ENCODE measurements at regions not wholly inside any gene's neighbourhood (a gene's known extent, or its start where the extent isn't known, plus 50 kb on each side); places are given as distances from the start of the nearest gene placed in this dataset.

DNA sequence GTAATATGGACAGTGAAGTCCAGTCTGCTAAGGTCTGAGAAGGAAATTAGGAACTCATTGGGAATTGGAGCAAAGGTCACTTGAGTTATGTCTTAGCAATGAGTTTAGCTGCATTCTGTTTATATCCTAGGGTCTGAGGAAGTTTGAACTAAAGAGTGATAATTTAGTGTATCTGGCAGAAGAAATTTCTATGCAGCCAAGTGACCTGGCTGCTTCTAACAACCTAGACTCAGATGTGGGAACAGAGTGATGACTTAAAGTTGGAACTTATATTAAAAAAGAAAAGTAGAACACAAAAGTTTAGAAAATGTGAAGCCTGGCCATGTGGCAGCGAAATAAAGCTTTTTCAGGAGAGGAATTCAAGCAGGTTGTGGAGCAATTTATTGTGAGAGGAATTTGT is 106.2 kb downstream of the PRDM9 start:
- H3K4me3 ChIP-seq (ENCODE audit: low read depth, low read length): no peak overlapping the region
- H3K36me3 ChIP-seq: no peaks in the 10 kb centered on the region
- no peaks in the 10 kb centered on the region for H3K9me3 ChIP-seq (ENCODE audit: severe bottlenecking)
- H3K27me3 ChIP-seq (ENCODE audit: insufficient read depth, low read depth, severe bottlenecking): no peaks in the 10 kb centered on the region
- TF ChIP-seq, protein P1, sequence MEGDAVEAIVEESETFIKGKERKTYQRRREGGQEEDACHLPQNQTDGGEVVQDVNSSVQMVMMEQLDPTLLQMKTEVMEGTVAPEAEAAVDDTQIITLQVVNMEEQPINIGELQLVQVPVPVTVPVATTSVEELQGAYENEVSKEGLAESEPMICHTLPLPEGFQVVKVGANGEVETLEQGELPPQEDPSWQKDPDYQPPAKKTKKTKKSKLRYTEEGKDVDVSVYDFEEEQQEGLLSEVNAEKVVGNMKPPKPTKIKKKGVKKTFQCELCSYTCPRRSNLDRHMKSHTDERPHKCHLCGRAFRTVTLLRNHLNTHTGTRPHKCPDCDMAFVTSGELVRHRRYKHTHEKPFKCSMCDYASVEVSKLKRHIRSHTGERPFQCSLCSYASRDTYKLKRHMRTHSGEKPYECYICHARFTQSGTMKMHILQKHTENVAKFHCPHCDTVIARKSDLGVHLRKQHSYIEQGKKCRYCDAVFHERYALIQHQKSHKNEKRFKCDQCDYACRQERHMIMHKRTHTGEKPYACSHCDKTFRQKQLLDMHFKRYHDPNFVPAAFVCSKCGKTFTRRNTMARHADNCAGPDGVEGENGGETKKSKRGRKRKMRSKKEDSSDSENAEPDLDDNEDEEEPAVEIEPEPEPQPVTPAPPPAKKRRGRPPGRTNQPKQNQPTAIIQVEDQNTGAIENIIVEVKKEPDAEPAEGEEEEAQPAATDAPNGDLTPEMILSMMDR (IDR thresholded peaks at IDR 0.05; ENCODE audit: low read depth, low read length): no peak
- no peak overlapping the region for H3K27ac ChIP-seq
- DNase-seq: no peak

DNA sequence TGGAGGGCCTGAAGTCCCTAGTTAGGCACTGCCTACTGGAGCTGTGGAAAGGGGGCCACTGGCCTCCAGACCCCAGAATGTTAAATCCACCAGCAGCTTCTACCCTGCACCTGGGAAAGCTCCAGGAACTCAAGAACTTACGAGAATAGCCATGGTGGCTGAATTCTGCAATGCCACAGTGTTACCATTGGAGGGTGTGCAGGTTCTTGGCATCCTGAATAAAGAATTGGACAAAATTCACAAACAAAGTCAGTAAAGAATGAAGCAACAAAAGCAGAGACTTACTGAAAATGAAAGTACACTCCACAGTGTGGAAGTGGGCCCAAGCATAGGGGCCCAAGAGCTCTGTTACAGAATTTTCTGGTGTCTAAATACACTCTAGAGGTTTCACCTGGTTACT is 107.0 kb downstream of the PRDM9 start:
- DNase-seq: no peak
- Histone ChIP-seq H3K9me3 (ENCODE audit: severe bottlenecking) (no peaks in the 10 kb centered on the region), H3K27me3 (ENCODE audit: insufficient read depth, low read depth, severe bottlenecking) (no peaks in the 10 kb centered on the region), H3K27ac (no peak overlapping the region), H3K36me3 (no peaks in the 10 kb centered on the region), H3K4me3 (ENCODE audit: low read depth, low read length) (no peak overlapping the region)
- TF ChIP-seq, protein P1 (IDR thresholded peaks at IDR 0.05; ENCODE audit: low read depth, low read length): no peak

DNA sequence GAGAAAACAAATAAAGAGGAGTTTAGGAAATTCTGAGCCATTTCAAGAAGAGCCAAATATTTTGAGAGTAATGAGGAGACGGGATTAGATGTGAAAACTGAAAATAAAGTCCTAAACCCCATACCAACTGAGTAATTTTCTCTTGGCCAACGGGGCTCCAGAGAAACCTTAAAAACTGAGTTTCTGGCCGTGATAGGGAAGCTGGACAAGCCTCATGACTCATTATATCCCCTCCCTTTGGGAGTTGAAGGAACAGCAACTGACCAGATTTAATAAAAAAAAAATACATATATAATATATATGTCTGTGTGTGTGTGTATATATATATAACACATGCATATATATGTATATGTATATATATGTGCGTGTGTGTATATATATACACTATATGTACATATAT is 119.6 kb downstream of the PRDM9 start:
- H3K9me3 ChIP-seq (ENCODE audit: severe bottlenecking): no peaks in the 10 kb centered on the region
- H3K36me3 ChIP-seq: no peaks in the 10 kb centered on the region
- no peak overlapping the region for H3K27ac ChIP-seq
- DNase-seq: no peak
- no peaks in the 10 kb centered on the region for H3K27me3 ChIP-seq (ENCODE audit: insufficient read depth, low read depth, severe bottlenecking)
- TF ChIP-seq, protein P1 (IDR thresholded peaks at IDR 0.05; ENCODE audit: low read depth, low read length): no peak
- H3K4me3 ChIP-seq (ENCODE audit: low read depth, low read length): no peak overlapping the region

DNA sequence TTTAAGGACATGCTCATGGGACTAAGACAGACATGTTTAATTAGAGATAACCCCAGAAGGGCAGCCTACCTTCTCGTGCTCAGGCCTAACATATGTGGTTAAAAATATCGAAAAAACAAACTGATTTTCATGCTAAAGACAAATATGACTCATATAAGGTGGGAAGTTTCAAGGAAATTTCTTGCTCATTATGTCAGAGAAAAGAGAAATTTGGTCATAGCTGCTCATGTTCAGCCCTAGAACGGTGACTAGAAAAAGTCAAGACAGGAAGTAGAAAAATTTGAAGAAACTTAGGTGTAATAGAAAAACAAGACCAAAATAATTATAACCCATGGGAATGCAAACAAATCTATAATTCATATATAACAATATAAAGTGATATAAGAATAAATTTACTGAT is 120.6 kb downstream of the PRDM9 start:
- Histone ChIP-seq H3K4me3 (ENCODE audit: low read depth, low read length) (no peak overlapping the region), H3K27me3 (ENCODE audit: insufficient read depth, low read depth, severe bottlenecking) (no peaks in the 10 kb centered on the region), H3K36me3 (no peaks in the 10 kb centered on the region), H3K9me3 (ENCODE audit: severe bottlenecking) (no peaks in the 10 kb centered on the region), H3K27ac (no peak overlapping the region)
- TF ChIP-seq, protein P1 (IDR thresholded peaks at IDR 0.05; ENCODE audit: low read depth, low read length): no peak
- no peak for DNase-seq

DNA sequence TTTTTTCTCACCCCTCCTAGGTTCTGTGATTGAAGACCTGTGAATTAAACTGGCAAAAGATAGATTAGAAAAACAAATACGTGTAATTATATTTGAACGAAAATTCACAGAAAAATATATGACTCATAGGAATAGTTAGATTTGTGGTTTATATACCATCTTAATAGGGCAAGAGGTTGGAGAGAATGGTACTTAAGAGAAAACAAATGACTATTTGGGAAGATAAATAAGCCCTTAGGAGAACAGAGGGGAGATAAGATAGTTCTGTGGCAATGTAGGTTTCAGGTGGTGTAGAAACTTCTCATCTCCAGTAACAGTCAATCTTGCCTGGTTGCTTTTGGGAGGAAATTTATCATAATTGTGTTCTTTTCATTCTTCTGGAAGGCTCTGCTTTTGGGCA is 122.0 kb downstream of the PRDM9 start:
- no peaks in the 10 kb centered on the region for H3K9me3 ChIP-seq (ENCODE audit: severe bottlenecking)
- no peak for DNase-seq
- TF ChIP-seq, protein P1 (IDR thresholded peaks at IDR 0.05; ENCODE audit: low read depth, low read length): no peak
- H3K4me3 ChIP-seq (ENCODE audit: low read depth, low read length): no peak overlapping the region
- H3K36me3 ChIP-seq: no peaks in the 10 kb centered on the region
- no peak overlapping the region for H3K27ac ChIP-seq
- no peaks in the 10 kb centered on the region for H3K27me3 ChIP-seq (ENCODE audit: insufficient read depth, low read depth, severe bottlenecking)

DNA sequence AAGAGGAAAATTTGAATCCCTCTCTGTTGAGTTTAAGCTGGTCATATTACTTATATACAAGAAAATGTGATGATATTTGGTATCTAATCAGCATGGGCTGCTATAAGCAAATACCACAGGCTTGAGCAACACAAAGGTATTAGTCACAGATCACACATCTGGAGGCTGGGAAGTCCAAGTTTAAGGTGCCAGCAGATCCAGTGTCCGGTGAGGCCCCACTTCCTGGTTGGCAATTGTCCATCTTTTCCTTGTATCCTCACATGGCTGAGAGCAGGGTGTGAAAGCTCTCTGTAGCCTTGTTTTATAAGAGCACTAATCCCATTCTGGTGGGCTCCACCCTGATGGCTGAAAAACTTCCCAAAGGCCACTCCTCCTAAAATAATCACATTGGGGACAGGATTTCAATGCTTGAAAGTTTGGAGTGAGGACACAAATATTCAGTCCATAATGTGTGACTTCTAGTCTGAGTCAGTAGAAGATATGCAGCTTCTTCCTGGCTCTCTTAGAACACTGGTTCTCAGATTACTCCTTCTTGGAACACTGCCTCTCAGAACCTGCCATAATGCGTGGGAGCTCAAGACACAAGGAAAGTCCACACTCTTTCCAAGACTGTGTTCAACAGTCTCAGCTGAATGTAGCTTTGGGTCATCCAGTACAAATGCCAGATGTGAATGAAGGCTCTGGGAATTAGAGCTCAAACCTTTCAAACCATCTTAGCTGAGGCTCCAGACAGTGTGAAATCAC is 124.1 kb downstream of the PRDM9 start:
- no peak for DNase-seq
- Histone ChIP-seq H3K27me3 (ENCODE audit: insufficient read depth, low read depth, severe bottlenecking) (no peaks in the 10 kb centered on the region), H3K9me3 (ENCODE audit: severe bottlenecking) (no peaks in the 10 kb centered on the region), H3K27ac (no peak overlapping the region), H3K4me3 (ENCODE audit: low read depth, low read length) (no peak overlapping the region), H3K36me3 (no peaks in the 10 kb centered on the region)
- TF ChIP-seq, protein P1 (IDR thresholded peaks at IDR 0.05; ENCODE audit: low read depth, low read length): no peak

Data from WERI-Rb-1 (cell line).